Naive B cell (primary cell): ENCODE measurements at regions not wholly inside any gene's neighbourhood (a gene's known extent, or its start where the extent isn't known, plus 50 kb on each side); places are given as distances from the start of the nearest gene placed in this dataset.
"Not testable (repeated sequence)": the region's sequence is repeated elsewhere in the genome, so short reads cannot be mapped to it uniquely, and the experiment has no call there.

ENCODE experiments used
- ATAC-seq, 2 donors: fragments of 150-1000 bp; cut with Tn5 transposase; 2 replicates each; pipeline ENCODE4 v1.10.0; 2021; ENCODE audit warnings: low read depth in 2 of 2, mild to moderate bottlenecking in 2 of 2, moderate library complexity in 2 of 2
- DNase-seq: peaks from one replicate; pipeline ENCODE4 v3.0.0; 2022
- H3K27ac Mint-ChIP-seq, 6 donors: one replicate each; pipeline ENCODE4 v1.8.0; 2020 to 2022; ENCODE audit warnings: mild to moderate bottlenecking in 6 of 6, mixed read lengths in 6 of 6, moderate library complexity in 5 of 6, inconsistent platforms in 2 of 6
- H3K27me3 Mint-ChIP-seq, 3 donors: one replicate each; pipeline ENCODE4 v1.8.0; 2021 to 2022; ENCODE audit warnings: mixed read lengths in 3 of 3, mild to moderate bottlenecking in 1 of 3
- H3K36me3 Mint-ChIP-seq, 2 donors: one replicate each; pipeline ENCODE4 v1.8.0; 2020 to 2022; ENCODE audit warnings: mixed read lengths in 2 of 2, inconsistent platforms in 1 of 2, mild to moderate bottlenecking in 1 of 2
- H3K4me1 Mint-ChIP-seq, 3 donors: one replicate each; pipeline ENCODE4 v1.8.0; 2020 to 2022; ENCODE audit warnings: mixed read lengths in 3 of 3, inconsistent platforms in 1 of 3, mild to moderate bottlenecking in 1 of 3, moderate library complexity in 1 of 3
- H3K4me3 Mint-ChIP-seq, 8 donors: one replicate each; pipeline ENCODE4 v1.8.0; 2020 to 2022; ENCODE audit warnings: mild to moderate bottlenecking in 8 of 8, mixed read lengths in 8 of 8, moderate library complexity in 8 of 8, inconsistent platforms in 2 of 8
- H3K9me3 Mint-ChIP-seq, 7 donors: one replicate each; pipeline ENCODE4 v1.8.0; 2020 to 2022; ENCODE audit warnings: mixed read lengths in 7 of 7, mild to moderate bottlenecking in 5 of 7, inconsistent platforms in 2 of 7, moderate library complexity in 1 of 7

GRCh38 chr2:87573386-87574192 lies 174.3 kb upstream of the PLGLB2 start:
- not testable (repeated sequence) for ATAC-seq, H3K36me3 Mint-ChIP-seq, H3K9me3 Mint-ChIP-seq, H3K27ac Mint-ChIP-seq, H3K4me3 Mint-ChIP-seq, H3K27me3 Mint-ChIP-seq, H3K4me1 Mint-ChIP-seq, DNase-seq

GRCh38 chr2:87574193-87575119 lies 173.4 kb upstream of the PLGLB2 start:
- not testable (repeated sequence) for H3K27ac Mint-ChIP-seq, H3K27me3 Mint-ChIP-seq, H3K4me3 Mint-ChIP-seq, DNase-seq, H3K36me3 Mint-ChIP-seq, ATAC-seq, H3K4me1 Mint-ChIP-seq, H3K9me3 Mint-ChIP-seq

GRCh38 chr2:87575138-87575537 lies 172.7 kb upstream of the PLGLB2 start:
- not testable (repeated sequence) for H3K36me3 Mint-ChIP-seq, ATAC-seq, H3K27ac Mint-ChIP-seq, DNase-seq, H3K27me3 Mint-ChIP-seq, H3K4me3 Mint-ChIP-seq, H3K9me3 Mint-ChIP-seq, H3K4me1 Mint-ChIP-seq

- not testable (repeated sequence) for ATAC-seq, H3K4me3 Mint-ChIP-seq, H3K4me1 Mint-ChIP-seq, DNase-seq, H3K27ac Mint-ChIP-seq, H3K36me3 Mint-ChIP-seq, H3K9me3 Mint-ChIP-seq, H3K27me3 Mint-ChIP-seq
These were observed 170.5 kb upstream of the PLGLB2 start for GRCh38 chr2:87577358-87577757.

GRCh38 chr2:87582152-87582551 lies 165.7 kb upstream of the PLGLB2 start:
- DNase-seq: not testable (repeated sequence)

GRCh38 chr2:87582579-87582978 lies 165.3 kb upstream of the PLGLB2 start:
- not testable (repeated sequence) for H3K36me3 Mint-ChIP-seq, H3K27me3 Mint-ChIP-seq, H3K9me3 Mint-ChIP-seq, DNase-seq, H3K4me1 Mint-ChIP-seq, H3K27ac Mint-ChIP-seq
- peak; percentile 13 to 15 for ATAC-seq
- H3K4me3 Mint-ChIP-seq: peak overlapping the region in 1 of 8 donors; percentile 29

More at GRCh38 chr2:87582152-87582551, 165.7 kb upstream of the PLGLB2 start:
- H3K9me3 Mint-ChIP-seq, H3K4me1 Mint-ChIP-seq, H3K36me3 Mint-ChIP-seq, H3K27me3 Mint-ChIP-seq, H3K27ac Mint-ChIP-seq, H3K4me3 Mint-ChIP-seq: not testable (repeated sequence)
- peak; percentile 36 to 53 for ATAC-seq

GRCh38 chr2:87583370-87583769 lies 164.5 kb upstream of the PLGLB2 start:
- H3K4me3 Mint-ChIP-seq: peak overlapping the region in 2 of 8 donors; percentile 20 to 39
- H3K36me3 Mint-ChIP-seq, H3K27me3 Mint-ChIP-seq, H3K27ac Mint-ChIP-seq, DNase-seq, H3K4me1 Mint-ChIP-seq, ATAC-seq, H3K9me3 Mint-ChIP-seq: not testable (repeated sequence)

GRCh38 chr2:87583803-87584202 lies 164.1 kb upstream of the PLGLB2 start:
- ATAC-seq, H3K4me1 Mint-ChIP-seq, DNase-seq, H3K27me3 Mint-ChIP-seq, H3K27ac Mint-ChIP-seq, H3K36me3 Mint-ChIP-seq, H3K9me3 Mint-ChIP-seq: not testable (repeated sequence)
- peak overlapping the region in 2 of 8 donors; percentile 39 to 59 for H3K4me3 Mint-ChIP-seq

- H3K9me3 Mint-ChIP-seq, H3K4me1 Mint-ChIP-seq, H3K36me3 Mint-ChIP-seq, DNase-seq, H3K27me3 Mint-ChIP-seq: not testable (repeated sequence)
- peak; percentile 61 to 62 for ATAC-seq
- Mint-ChIP-seq H3K4me3 (peak overlapping the region in 7 of 8 donors; percentile 25 to 82 (median 65)), H3K27ac (peak overlapping the region in 4 of 6 donors; percentile 16 to 70 (median 49))
These were observed 163.5 kb upstream of the PLGLB2 start for GRCh38 chr2:87584268-87584906.

- H3K27me3 Mint-ChIP-seq, H3K27ac Mint-ChIP-seq: not testable (repeated sequence)
These were observed 160.0 kb upstream of the PLGLB2 start for GRCh38 chr2:87587934-87588333.

GRCh38 chr2:87592974-87593373 lies 154.9 kb upstream of the PLGLB2 start:
- not testable (repeated sequence) for ATAC-seq, H3K27ac Mint-ChIP-seq, DNase-seq, H3K4me1 Mint-ChIP-seq, H3K4me3 Mint-ChIP-seq, H3K27me3 Mint-ChIP-seq, H3K9me3 Mint-ChIP-seq, H3K36me3 Mint-ChIP-seq

More at GRCh38 chr2:87587934-87588333, 160.0 kb upstream of the PLGLB2 start:
- not testable (repeated sequence) for DNase-seq, ATAC-seq, H3K4me3 Mint-ChIP-seq, H3K36me3 Mint-ChIP-seq, H3K9me3 Mint-ChIP-seq, H3K4me1 Mint-ChIP-seq

- H3K4me3 Mint-ChIP-seq: peak overlapping the region in 2 of 8 donors; percentile 3 to 36
- peak overlapping the region in 1 of 6 donors; percentile 70 for H3K27ac Mint-ChIP-seq
- H3K36me3 Mint-ChIP-seq, H3K4me1 Mint-ChIP-seq, ATAC-seq, H3K9me3 Mint-ChIP-seq, H3K27me3 Mint-ChIP-seq, DNase-seq: not testable (repeated sequence)
These were observed 153.9 kb upstream of the PLGLB2 start for GRCh38 chr2:87593784-87594610.

GRCh38 chr2:87594611-87594992 lies 153.3 kb upstream of the PLGLB2 start:
- ATAC-seq, H3K9me3 Mint-ChIP-seq, DNase-seq, H3K4me1 Mint-ChIP-seq, H3K27me3 Mint-ChIP-seq, H3K36me3 Mint-ChIP-seq: not testable (repeated sequence)
- Mint-ChIP-seq H3K4me3 (peak overlapping the region in 1 of 8 donors; percentile 12), H3K27ac (peak overlapping the region in 1 of 6 donors; percentile 70)
